ENCODE measurements at regions not wholly inside any gene's neighbourhood (a gene's known extent, or its start where the extent isn't known, plus 50 kb on each side); places are given as distances from the start of the nearest gene placed in this dataset.
A peak's percentile ranks its signal among the peaks of the same experiment; 100 is the strongest.

DNA sequence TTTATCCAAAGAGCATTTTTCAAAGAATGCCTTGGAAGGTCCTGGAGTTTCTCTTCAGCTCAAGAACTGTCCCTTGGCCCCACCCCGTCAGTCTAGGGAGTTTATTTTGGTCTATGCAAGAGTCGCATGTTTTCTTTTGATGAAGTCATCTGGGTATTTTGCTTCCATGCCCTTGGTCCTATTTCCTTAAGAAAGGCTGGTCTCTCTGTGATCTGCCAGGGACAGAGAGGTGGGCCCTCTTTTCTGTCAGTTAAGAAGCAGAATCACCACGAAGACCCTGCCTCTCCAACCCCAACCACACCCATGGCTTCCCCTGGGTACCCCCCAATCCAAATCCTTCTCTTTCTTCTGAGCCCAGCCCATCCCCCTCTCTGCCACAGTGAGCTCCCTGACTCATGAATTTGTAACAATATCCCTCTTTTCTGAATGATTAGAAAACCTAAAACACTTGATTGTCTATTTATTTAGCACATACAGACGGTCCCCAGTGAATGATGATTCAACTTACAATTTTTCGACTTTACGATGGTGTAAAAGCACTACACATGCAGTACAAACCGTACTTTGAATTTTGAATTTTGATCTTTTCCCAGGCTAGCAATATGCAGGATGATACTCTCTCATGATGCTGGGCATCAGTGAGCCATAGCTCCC is 163.5 kb upstream of the ADRA1B start:
- no peak overlapping the region for H3K4me3 Mint-ChIP-seq (ENCODE audit: unreplicated experiment)
- Histone ChIP-seq H3K27me3 (ENCODE audit: insufficient read depth, low read length) (no peaks in the 10 kb centered on the region), H3K4me2 (ENCODE audit: low read length) (peak overlapping the region; percentile 69), H3K36me3 (ENCODE audit: insufficient read depth, low read length) (no peaks in the 10 kb centered on the region), H3K9ac (ENCODE audit: low read length) (peak overlapping the region; percentile 17), H4K20me1 (ENCODE audit: insufficient read depth, low read length) (no peaks in the 10 kb centered on the region), H3K9me3 (ENCODE audit: insufficient read depth, low read depth, low read length) (no peaks in the 10 kb centered on the region), H2AFZ (ENCODE audit: low read depth, low read length) (peak overlapping the region; percentile 62), H3K4me3 (ENCODE audit: insufficient read depth, low read depth, low read length) (no peak overlapping the region), H3K4me1 (ENCODE audit: insufficient read depth, low read length) (peaks cover 6% of the 10 kb centered on the region), H3K79me2 (ENCODE audit: insufficient read depth, low read length) (no peaks in the 10 kb centered on the region), H3K27ac (ENCODE audit: low read depth, low read length) (peak overlapping the region; percentile 11)
- no peak for FAIRE-seq
- peaks cover 7% of the 10 kb centered on the region for H3K4me1 Mint-ChIP-seq (ENCODE audit: low read depth, unreplicated experiment)
- H3K36me3 Mint-ChIP-seq (ENCODE audit: low read depth, unreplicated experiment), result no peaks in the 10 kb centered on the region
- peaks cover 3% of the 10 kb centered on the region for H3K9me3 Mint-ChIP-seq (ENCODE audit: unreplicated experiment)
- H3K27ac Mint-ChIP-seq (ENCODE audit: unreplicated experiment), result no peak overlapping the region
- H3K27me3 Mint-ChIP-seq (ENCODE audit: low read depth, unreplicated experiment), result no peaks in the 10 kb centered on the region
- DNase-seq (ENCODE audit: low read depth), result no peak
- TF ChIP-seq, protein P1, sequence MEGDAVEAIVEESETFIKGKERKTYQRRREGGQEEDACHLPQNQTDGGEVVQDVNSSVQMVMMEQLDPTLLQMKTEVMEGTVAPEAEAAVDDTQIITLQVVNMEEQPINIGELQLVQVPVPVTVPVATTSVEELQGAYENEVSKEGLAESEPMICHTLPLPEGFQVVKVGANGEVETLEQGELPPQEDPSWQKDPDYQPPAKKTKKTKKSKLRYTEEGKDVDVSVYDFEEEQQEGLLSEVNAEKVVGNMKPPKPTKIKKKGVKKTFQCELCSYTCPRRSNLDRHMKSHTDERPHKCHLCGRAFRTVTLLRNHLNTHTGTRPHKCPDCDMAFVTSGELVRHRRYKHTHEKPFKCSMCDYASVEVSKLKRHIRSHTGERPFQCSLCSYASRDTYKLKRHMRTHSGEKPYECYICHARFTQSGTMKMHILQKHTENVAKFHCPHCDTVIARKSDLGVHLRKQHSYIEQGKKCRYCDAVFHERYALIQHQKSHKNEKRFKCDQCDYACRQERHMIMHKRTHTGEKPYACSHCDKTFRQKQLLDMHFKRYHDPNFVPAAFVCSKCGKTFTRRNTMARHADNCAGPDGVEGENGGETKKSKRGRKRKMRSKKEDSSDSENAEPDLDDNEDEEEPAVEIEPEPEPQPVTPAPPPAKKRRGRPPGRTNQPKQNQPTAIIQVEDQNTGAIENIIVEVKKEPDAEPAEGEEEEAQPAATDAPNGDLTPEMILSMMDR (IDR thresholded peaks at IDR 0.05; ENCODE audit: insufficient read depth, low read depth, low read length), result no peak
- no peak for TF ChIP-seq EZH2 (IDR thresholded peaks at IDR 0.05; ENCODE audit: insufficient read depth, low read length)

DNA sequence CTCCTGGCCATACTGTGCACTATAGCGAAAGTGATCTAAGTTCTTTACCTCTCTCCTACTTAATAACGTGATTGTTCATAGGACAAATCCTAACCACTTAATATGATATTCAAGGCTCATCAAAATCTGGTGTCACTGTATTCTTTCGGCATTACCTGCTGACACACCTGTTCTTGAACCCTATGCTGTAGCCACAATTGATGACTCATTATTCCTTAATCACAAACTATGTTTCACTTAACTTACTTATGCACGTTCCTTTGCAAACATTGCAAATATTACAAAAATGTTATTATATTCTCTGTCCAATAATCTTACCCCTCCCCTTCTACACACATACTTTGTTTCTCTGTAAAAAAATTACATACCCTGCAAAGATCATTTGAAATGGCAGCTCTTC is 158.1 kb upstream of the ADRA1B start:
- Mint-ChIP-seq H3K27me3 (ENCODE audit: low read depth, unreplicated experiment) (no peaks in the 10 kb centered on the region), H3K36me3 (ENCODE audit: low read depth, unreplicated experiment) (peaks cover 2% of the 10 kb centered on the region), H3K4me3 (ENCODE audit: unreplicated experiment) (no peak overlapping the region), H3K4me1 (ENCODE audit: low read depth, unreplicated experiment) (peaks cover under 1% of the 10 kb centered on the region), H3K9me3 (ENCODE audit: unreplicated experiment) (peaks cover 3% of the 10 kb centered on the region), H3K27ac (ENCODE audit: unreplicated experiment) (no peak overlapping the region)
- Histone ChIP-seq H3K4me1 (ENCODE audit: insufficient read depth, low read length) (peaks cover under 1% of the 10 kb centered on the region), H3K36me3 (ENCODE audit: insufficient read depth, low read length) (no peaks in the 10 kb centered on the region), H4K20me1 (ENCODE audit: insufficient read depth, low read length) (no peaks in the 10 kb centered on the region), H3K4me2 (ENCODE audit: low read length) (no peak overlapping the region), H3K27me3 (ENCODE audit: insufficient read depth, low read length) (no peaks in the 10 kb centered on the region), H3K79me2 (ENCODE audit: insufficient read depth, low read length) (no peaks in the 10 kb centered on the region), H3K4me3 (ENCODE audit: insufficient read depth, low read depth, low read length) (no peak overlapping the region), H3K9ac (ENCODE audit: low read length) (no peak overlapping the region), H2AFZ (ENCODE audit: low read depth, low read length) (no peak overlapping the region), H3K9me3 (ENCODE audit: insufficient read depth, low read depth, low read length) (no peaks in the 10 kb centered on the region), H3K27ac (ENCODE audit: low read depth, low read length) (no peak overlapping the region)
- FAIRE-seq (no peak), DNase-seq (ENCODE audit: low read depth) (no peak)
- TF ChIP-seq, protein P1 (IDR thresholded peaks at IDR 0.05; ENCODE audit: insufficient read depth, low read depth, low read length), result no peak
- no peak for TF ChIP-seq EZH2 (IDR thresholded peaks at IDR 0.05; ENCODE audit: insufficient read depth, low read length)

DNA sequence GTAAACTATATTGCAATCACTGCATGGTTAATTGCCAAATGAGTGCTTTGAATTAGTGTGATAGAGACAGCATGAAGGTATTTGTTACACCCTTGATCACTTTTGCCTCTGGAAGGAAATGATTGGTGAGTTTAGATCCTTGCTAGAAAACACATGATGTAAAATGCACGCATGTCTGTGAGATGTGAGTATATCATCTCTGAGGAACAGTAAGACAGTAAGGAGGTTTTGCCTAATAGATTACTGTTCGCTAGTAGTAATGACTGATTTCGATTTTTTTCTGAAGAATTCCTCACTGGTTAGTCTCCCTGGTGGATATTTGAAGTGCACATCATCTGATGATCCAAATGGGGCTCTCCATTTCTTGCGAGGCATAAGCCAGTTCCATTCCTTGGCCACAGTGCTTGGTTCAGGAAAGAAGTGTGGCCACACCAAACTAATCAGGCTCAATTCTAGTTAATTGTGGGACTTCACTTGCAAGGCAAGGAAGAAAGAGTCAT is 156.4 kb upstream of the ADRA1B start:
- no peak overlapping the region for H3K9ac ChIP-seq (ENCODE audit: low read length)
- H4K20me1 ChIP-seq (ENCODE audit: insufficient read depth, low read length), result no peaks in the 10 kb centered on the region
- H3K4me2 ChIP-seq (ENCODE audit: low read length), result no peak overlapping the region
- H3K9me3 ChIP-seq (ENCODE audit: insufficient read depth, low read depth, low read length), result no peaks in the 10 kb centered on the region
- TF ChIP-seq, protein P1 (IDR thresholded peaks at IDR 0.05; ENCODE audit: insufficient read depth, low read depth, low read length), result no peak
- no peak for TF ChIP-seq EZH2 (IDR thresholded peaks at IDR 0.05; ENCODE audit: insufficient read depth, low read length)
- H3K27me3 ChIP-seq (ENCODE audit: insufficient read depth, low read length), result no peaks in the 10 kb centered on the region
- H3K4me3 ChIP-seq (ENCODE audit: insufficient read depth, low read depth, low read length), result no peak overlapping the region
- no peaks in the 10 kb centered on the region for H3K79me2 ChIP-seq (ENCODE audit: insufficient read depth, low read length)
- H2AFZ ChIP-seq (ENCODE audit: low read depth, low read length), result no peak overlapping the region
- H3K4me3 Mint-ChIP-seq (ENCODE audit: unreplicated experiment), result no peak overlapping the region
- H3K4me1 Mint-ChIP-seq (ENCODE audit: low read depth, unreplicated experiment), result peaks cover 16% of the 10 kb centered on the region
- no peak overlapping the region for H3K27ac ChIP-seq (ENCODE audit: low read depth, low read length)
- no peak overlapping the region for H3K27ac Mint-ChIP-seq (ENCODE audit: unreplicated experiment)
- DNase-seq (ENCODE audit: low read depth), result no peak
- no peak for FAIRE-seq
- H3K4me1 ChIP-seq (ENCODE audit: insufficient read depth, low read length), result peaks cover 16% of the 10 kb centered on the region
- H3K36me3 ChIP-seq (ENCODE audit: insufficient read depth, low read length), result no peaks in the 10 kb centered on the region
- H3K27me3 Mint-ChIP-seq (ENCODE audit: low read depth, unreplicated experiment), result no peaks in the 10 kb centered on the region
- H3K9me3 Mint-ChIP-seq (ENCODE audit: unreplicated experiment), result peaks cover 3% of the 10 kb centered on the region
- H3K36me3 Mint-ChIP-seq (ENCODE audit: low read depth, unreplicated experiment), result peaks cover 2% of the 10 kb centered on the region
